ENCODE measurements at regions not wholly inside any gene's neighbourhood (a gene's known extent, or its start where the extent isn't known, plus 50 kb on each side); places are given as distances from the start of the nearest gene placed in this dataset.

GRCh38 chr3:72673011-72673771 is 175.1 kb downstream of the SHQ1 start:
- no peak for TF ChIP-seq CTCF (IDR thresholded peaks at IDR 0.05)
- TF ChIP-seq EZH2 (IDR thresholded peaks at IDR 0.05), result no peak
- TF ChIP-seq EZH2phosphoT487 (IDR thresholded peaks at IDR 0.05), result no peak
